KOPT-K1 (cell line): ENCODE measurements at regions not wholly inside any gene's neighbourhood (a gene's known extent, or its start where the extent isn't known, plus 50 kb on each side); places are given as distances from the start of the nearest gene placed in this dataset.
"Not testable (repeated sequence)": the region's sequence is repeated elsewhere in the genome, so short reads cannot be mapped to it uniquely, and the experiment has no call there.

Experiments
- H3K27ac ChIP-seq: fragments of 200-600 bp; sonication (generic); 2 replicates; pipeline ENCODE4 v1.5.1; 2016; ENCODE audit warnings: antibody characterized with exemption, mild to moderate bottlenecking, low read depth, low read length; ENCODE audit not compliant: poor library complexity, severe bottlenecking
- H3K36me3 ChIP-seq: fragments of 200-600 bp; sonication (generic); 2 replicates; pipeline ENCODE4 v1.5.1; 2017; ENCODE audit warnings: antibody characterized with exemption, mild to moderate bottlenecking, low read length, moderate library complexity; ENCODE audit not compliant: insufficient read depth
- H3K9me3 ChIP-seq: fragments of 200-600 bp; sonication (generic); 2 replicates; pipeline ENCODE4 v1.5.1; 2017; ENCODE audit warnings: antibody characterized with exemption, low read length, mild to moderate bottlenecking; ENCODE audit not compliant: insufficient read depth, poor library complexity, severe bottlenecking

GRCh38 chr5:18601185-18601584 is 966.9 kb downstream of the TAF11L14 start:
- no peaks in the 10 kb centered on the region for H3K36me3 ChIP-seq
- no peaks in the 10 kb centered on the region for H3K9me3 ChIP-seq
- no peak overlapping the region for H3K27ac ChIP-seq

GRCh38 chr5:18602402-18602801 is 968.1 kb downstream of the TAF11L14 start:
- no peaks in the 10 kb centered on the region for H3K9me3 ChIP-seq

DNA sequence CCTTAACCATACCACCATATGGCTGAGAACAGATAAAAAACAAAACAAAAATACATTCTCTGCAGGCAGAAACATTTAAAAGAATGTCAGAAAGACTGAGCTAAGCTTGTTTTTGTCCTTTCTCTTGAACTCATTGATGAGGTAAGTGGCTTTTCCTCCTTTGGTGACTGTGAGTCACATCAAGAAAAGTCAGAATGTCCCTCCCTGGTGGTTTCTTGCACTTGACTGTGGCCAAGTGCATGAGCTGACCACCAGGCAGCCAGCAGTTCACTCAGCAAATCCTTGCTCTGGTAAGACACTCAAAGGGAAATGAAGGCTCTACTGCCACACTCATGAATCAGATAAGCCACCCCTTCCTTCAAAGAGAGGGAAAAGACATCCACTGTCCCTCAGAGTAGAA is 970.9 kb downstream of the TAF11L14 start:
- no peak overlapping the region for H3K27ac ChIP-seq
- H3K36me3 ChIP-seq, result no peaks in the 10 kb centered on the region
- no peaks in the 10 kb centered on the region for H3K9me3 ChIP-seq

More at GRCh38 chr5:18602402-18602801, 968.1 kb downstream of the TAF11L14 start:
- Histone ChIP-seq H3K27ac (no peak overlapping the region), H3K36me3 (no peaks in the 10 kb centered on the region)

GRCh38 chr5:18607570-18607969 is 973.3 kb downstream of the TAF11L14 start:
- no peaks in the 10 kb centered on the region for H3K36me3 ChIP-seq
- H3K27ac ChIP-seq, result no peak overlapping the region
- no peaks in the 10 kb centered on the region for H3K9me3 ChIP-seq

- not testable (repeated sequence) for H3K27ac ChIP-seq, H3K9me3 ChIP-seq, H3K36me3 ChIP-seq
Measured at GRCh38 chr5:18617191-18617590, 982.9 kb downstream of the TAF11L14 start.

GRCh38 chr5:18630458-18631045 is 996.3 kb downstream of the TAF11L14 start:
- no peak overlapping the region for H3K27ac ChIP-seq
- H3K9me3 ChIP-seq, result no peaks in the 10 kb centered on the region
- H3K36me3 ChIP-seq, result no peaks in the 10 kb centered on the region

GRCh38 chr5:18652404-18653215 is 1018.4 kb downstream of the TAF11L14 start:
- no peak overlapping the region for H3K27ac ChIP-seq
- no peaks in the 10 kb centered on the region for H3K9me3 ChIP-seq
- no peaks in the 10 kb centered on the region for H3K36me3 ChIP-seq

DNA sequence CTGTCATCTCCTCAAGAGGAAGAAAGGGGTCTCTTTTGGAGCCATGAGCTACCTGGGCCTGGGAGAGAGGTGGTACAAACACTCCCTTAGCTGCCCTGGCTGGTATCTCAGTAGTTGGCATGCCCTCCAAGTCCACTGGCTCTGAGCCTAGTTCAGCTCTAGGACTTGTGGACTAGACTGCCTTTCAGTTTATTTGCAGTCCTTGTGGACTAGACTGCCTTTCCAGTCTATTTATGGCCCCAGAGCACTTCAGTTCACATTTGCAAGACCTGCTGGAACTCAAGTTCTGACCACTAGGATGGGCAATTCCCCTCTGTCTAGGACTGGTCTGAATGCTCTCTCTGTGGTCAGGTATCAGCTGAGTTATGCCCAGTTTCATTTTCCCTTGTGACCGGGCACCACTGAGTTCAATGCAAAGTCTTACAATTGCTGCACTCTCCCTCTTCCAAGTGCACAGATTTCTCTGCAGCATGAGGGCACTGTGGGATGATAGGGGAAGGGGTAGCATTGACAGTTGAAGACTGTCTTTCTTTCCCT is 1019.0 kb downstream of the TAF11L14 start:
- Histone ChIP-seq H3K9me3 (no peaks in the 10 kb centered on the region), H3K36me3 (no peaks in the 10 kb centered on the region), H3K27ac (no peak overlapping the region)

GRCh38 chr5:18660511-18660910 is 1026.3 kb downstream of the TAF11L14 start:
- Histone ChIP-seq H3K27ac (no peak overlapping the region), H3K9me3 (no peaks in the 10 kb centered on the region), H3K36me3 (no peaks in the 10 kb centered on the region)

- Histone ChIP-seq H3K9me3 (no peaks in the 10 kb centered on the region), H3K36me3 (no peaks in the 10 kb centered on the region), H3K27ac (no peak overlapping the region)
Measured at GRCh38 chr5:18662231-18662630, 1028.0 kb downstream of the TAF11L14 start.

DNA sequence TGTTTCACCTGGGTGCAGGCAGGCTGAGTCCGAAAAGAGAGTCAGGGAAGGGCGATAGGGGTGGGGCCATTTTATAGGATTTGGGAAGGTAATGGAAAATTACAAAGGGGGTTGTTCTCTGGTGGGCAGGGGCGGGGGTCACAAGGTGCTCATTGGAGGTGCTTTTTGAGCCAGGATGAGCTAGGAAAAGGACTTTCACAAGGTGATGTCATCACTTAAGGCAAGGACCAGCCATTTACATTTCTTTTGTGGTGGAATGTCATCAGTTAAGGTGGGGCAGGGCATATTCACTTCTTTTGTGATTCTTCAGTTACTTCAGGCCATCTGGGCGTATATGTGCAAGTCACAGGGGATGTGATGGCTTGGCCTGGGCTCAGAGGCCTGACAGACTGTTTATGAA is 1040.0 kb downstream of the TAF11L14 start:
- H3K27ac ChIP-seq, H3K36me3 ChIP-seq, H3K9me3 ChIP-seq: not testable (repeated sequence)

DNA sequence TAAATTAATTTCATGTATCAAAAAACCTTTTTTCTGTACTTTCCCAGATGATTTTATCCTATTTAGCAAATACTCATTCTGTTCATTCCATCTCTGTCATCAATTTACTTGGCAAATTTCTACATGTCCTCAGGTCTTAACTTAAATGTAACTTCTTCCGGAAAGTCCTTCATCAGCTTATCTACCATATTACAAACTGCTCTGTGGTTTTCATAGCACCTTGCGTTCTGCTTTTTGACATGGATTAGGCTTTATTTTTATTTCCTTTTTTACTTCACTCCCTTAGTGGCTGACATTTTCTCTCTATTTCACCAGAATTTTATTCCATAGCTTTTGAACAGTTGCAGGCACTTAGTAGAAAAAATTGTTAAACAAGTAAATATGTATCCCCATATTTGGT is 1040.8 kb downstream of the TAF11L14 start:
- no peaks in the 10 kb centered on the region for H3K9me3 ChIP-seq
- no peak overlapping the region for H3K27ac ChIP-seq
- no peaks in the 10 kb centered on the region for H3K36me3 ChIP-seq

DNA sequence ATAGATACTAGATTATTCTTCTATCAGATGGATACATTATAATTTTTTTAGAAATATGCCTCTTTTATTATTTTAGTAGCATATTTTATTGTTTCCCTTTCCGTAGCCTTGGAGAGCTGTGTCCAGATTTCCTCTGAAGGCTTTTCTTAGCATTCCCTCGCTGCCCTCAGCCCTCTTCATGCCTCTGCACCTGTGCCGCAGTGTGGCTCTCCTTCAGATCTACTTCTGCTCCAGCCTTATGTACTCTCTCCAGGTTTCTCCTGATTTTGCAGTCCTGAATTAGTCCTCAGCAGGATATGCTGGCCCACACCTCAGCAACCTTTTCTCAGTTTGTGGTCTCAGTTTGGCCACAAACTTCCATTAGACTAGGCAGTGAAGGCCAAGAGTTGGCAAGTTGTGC is 1052.0 kb downstream of the TAF11L14 start:
- Histone ChIP-seq H3K27ac (no peak overlapping the region), H3K9me3 (no peaks in the 10 kb centered on the region)

GRCh38 chr5:18687429-18687828 is 1053.2 kb downstream of the TAF11L14 start:
- no peak overlapping the region for H3K27ac ChIP-seq
- H3K36me3 ChIP-seq, result no peaks in the 10 kb centered on the region
- H3K9me3 ChIP-seq, result no peaks in the 10 kb centered on the region

More for the DNA sequence above, 1052.0 kb downstream of the TAF11L14 start:
- H3K36me3 ChIP-seq, result no peaks in the 10 kb centered on the region

DNA sequence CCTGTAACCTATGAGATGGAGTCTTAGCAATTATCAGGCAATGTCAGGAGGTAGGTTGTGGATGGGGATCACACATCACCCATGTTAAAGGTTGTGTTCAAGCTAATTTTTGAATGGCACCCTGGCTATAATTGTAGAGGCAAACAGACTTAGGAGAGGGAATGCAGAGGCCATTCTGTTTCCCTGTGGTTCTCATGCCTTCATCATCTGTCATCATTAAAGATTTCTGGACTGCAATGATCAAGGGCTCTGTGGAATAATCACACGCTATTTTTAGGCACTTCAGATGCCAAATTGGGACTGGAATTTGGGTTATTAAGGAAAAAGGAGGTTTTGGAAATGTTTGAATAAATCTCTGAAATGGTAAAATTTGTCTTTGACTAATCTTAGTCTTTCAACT is 1065.4 kb downstream of the TAF11L14 start:
- no peaks in the 10 kb centered on the region for H3K36me3 ChIP-seq
- no peak overlapping the region for H3K27ac ChIP-seq
- no peaks in the 10 kb centered on the region for H3K9me3 ChIP-seq

GRCh38 chr5:18702821-18703220 is 1068.6 kb downstream of the TAF11L14 start:
- no peaks in the 10 kb centered on the region for H3K36me3 ChIP-seq
- H3K9me3 ChIP-seq, result no peaks in the 10 kb centered on the region

More at GRCh38 chr5:18702821-18703220, 1068.6 kb downstream of the TAF11L14 start:
- H3K27ac ChIP-seq, result no peak overlapping the region
